Activated CD8-positive, alpha-beta memory T cell treated with anti-CD3 and anti-CD28 coated beads, Interleukin-2, amount 50 U/mL, for 24 hours (primary cell): ENCODE measurements at regions not wholly inside any gene's neighbourhood (a gene's known extent, or its start where the extent isn't known, plus 50 kb on each side); places are given as distances from the start of the nearest gene placed in this dataset.

Experiments
- DNase-seq: peaks from one replicate; pipeline ENCODE4 v3.0.0-alpha.2; 2020; ENCODE audit errors: extremely low read depth

GRCh38 chr12:20189767-20190166 lies 178.6 kb upstream of the PDE3A start:
- DNase-seq = no peak

DNA sequence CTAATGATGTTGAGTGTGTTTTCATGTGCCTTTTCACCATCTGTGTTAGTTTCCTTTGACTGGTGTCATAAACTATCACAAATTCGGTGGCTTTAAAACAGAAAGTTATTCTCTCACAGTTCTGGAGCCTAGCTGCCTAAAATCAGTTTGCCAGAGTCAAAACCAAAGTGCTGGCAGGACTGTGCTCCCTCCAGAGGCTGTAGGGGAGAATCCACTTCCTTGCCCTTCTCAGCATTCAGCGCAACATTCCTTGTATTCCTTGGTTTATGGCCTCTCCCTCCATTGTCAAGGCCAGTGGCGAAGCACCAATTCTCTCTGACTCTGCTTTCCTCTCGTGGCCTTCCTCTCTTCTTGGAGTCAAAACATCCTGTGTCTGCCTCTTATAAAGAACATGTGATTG lies 174.2 kb upstream of the PDE3A start:
- no peak for DNase-seq

DNA sequence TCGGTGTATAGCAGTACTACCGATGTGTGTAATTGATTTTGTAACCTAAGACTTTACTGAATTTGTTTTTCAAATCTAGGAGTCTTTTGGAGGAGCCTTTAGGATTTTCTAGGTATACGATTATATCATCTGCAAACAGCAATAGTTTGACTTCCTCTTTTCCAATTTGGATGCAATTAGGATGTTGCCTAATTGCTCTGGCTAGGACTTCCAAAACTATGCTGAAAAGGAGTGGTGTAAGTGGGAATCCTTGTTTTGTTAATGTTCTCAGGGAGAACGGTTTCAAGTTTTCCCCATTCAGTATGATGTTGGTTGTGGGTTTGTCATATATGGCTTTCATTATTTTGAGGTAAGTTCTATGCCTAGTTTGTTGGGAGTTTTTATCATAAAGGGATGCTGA lies 171.6 kb upstream of the PDE3A start:
- no peak for DNase-seq

- DNase-seq = no peak
Measured at GRCh38 chr12:20197411-20197810, 170.9 kb upstream of the PDE3A start.

- DNase-seq = no peak
Measured at GRCh38 chr12:20199780-20200179, 168.6 kb upstream of the PDE3A start.

- DNase-seq = no peak
Measured at GRCh38 chr12:20201733-20202132, 166.6 kb upstream of the PDE3A start.

GRCh38 chr12:20205854-20206253 lies 162.5 kb upstream of the PDE3A start:
- no peak for DNase-seq

DNA sequence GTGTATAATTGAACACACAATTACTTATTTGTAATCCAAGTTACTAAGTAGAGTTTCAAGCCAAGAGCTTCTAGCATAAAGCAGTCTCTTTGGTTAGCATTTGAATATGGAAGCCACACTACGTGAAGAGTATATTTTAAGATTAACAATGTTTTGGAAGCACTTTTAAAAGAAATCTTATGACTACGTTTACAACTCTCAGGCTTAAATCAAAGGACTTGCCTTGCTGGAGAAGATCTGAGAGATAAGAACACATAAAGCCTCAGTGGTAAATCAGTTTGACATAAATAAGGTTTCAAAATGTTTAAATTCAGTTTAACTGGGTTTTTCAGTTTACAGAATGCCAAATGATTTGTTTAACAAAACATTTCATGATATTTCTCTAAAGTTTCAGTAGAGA lies 161.9 kb upstream of the PDE3A start:
- DNase-seq = no peak

- DNase-seq = no peak
Measured at GRCh38 chr12:20210621-20211215, 157.6 kb upstream of the PDE3A start.

DNA sequence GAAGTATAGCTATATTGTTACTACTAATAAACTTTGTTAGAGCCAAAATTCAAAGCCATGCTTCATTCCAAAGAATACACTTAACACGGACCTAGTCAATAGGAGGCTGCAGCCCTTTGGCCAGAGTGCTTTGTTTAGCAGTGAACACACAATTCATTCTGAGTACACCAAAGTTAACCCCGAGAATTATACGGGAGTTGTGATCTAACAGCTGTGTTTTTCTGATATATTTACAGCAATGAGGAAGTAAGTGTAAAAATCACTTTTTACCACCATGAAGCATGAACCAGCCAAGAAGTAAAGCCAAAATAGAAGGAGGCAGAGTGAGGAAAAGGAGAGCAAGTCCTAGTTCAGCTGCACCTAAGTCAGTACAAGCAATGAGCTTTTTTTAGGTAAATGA lies 156.8 kb upstream of the PDE3A start:
- DNase-seq = no peak

GRCh38 chr12:20211981-20212421 lies 156.3 kb upstream of the PDE3A start:
- DNase-seq = no peak

DNA sequence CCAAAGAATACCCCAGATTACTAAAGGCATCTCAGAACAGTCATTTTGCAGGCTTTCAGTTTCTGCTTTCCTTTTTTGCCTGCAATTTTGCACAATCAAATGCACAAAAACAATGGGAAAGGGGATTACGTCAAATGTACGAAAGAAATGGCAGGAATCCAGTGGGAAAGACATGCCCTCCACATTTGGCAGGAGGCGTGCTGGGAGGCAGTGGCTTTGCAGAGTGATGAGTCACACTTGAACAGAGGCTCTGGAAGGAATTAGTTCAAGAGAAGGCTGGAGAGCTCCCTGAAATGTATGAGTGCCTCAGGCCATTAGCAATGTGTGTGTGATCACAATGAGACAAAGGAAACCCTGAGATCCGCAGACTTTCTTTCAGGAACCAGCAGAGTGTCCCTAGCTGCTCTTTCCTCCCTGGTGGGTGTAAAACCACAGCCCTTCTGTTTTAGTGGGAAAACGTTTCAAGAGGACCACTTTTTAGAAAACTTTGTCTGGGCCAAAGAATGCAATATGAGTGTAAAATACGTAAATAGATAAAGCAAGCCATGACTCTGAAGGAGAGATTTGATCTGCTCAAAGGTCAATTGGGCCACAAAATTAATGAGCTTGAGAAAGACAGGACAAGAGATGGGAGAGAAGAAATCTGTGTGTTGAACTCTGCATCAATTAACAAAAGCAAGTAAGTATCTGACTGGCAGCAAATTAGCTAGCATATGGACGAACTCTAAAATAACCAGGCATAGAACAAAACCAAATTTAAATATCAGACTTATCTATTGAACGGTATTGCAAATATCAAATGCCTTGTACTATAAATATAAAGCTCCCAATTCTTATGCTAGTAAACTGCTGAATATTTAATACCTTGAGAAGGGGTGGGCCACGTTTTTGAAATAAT lies 155.4 kb upstream of the PDE3A start:
- DNase-seq = no peak

DNA sequence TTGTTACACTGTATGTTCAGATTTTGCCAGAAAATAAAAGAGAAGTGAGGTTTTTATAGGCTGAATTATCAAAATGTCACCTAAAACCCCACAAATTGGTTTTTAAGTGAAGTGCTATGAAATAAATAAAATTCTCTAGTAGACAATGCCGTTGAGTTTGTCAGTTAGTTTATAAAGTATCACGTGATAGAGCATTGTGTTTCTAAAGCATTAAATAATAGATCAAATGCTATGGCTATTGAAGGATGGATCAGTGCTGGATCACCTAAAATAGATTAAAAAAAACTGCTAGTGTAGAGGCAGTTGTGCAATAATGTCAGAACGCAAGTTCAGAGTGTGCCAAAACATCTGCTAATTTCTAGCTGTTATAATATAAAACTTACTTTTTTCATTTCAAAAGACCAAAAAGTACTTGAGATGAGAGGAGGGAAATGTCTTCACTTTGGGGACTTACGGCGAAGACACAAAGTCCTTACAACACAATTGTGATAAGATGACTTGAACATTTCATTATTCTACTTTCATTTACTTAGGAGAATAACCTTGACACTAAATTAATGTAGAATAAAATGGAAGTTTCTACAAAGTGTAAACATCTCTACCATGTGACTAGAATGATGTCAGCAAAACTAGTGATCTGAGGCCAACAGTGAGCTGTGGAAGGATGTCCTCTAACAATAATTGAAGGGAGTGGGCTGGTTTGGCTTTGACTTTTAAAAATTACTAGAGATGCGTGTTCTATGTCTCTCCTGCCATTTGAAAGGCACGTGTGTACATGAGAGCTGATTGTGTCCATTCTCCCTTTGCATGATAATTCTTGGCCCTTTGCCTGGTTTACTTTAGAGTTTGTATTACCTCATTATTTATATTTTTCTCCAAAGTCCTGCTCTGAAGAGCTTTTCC lies 154.4 kb upstream of the PDE3A start:
- no peak for DNase-seq

- DNase-seq = no peak
Measured at GRCh38 chr12:20220339-20220738, 148.0 kb upstream of the PDE3A start.

DNA sequence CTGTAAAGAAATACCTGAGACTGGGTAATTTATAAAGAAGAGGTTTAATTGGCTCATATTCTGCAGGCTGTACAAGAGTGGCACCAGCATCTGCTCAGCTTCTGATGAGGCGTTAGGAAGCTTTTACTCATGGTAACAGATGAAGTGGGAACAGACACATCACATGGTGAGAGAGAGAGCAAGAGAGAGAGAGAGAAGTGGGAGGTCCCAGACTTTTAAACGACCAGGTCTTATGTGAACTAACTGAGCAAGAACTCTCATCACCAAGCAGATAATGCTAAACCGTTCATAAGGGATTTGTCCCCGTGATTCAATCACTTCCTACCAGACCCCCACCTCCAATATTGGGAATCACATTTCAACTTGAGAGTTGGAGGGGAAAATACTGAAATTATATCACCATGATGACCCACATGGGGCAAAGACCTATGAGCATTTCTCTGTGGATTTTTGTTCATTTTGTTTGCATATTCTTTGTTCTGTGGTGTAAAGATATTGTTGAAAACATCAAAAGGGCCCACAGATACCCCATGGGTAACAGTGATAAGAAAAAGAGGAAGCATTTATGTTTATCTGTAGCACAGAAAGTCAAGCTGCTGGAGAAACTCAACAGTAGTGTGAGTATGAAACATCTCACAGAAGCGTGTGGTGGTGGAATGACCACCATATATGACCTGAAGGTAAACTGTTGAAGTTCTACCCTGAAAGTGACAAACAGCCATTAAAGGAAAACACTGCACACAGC lies 135.2 kb upstream of the PDE3A start:
- no peak for DNase-seq

DNA sequence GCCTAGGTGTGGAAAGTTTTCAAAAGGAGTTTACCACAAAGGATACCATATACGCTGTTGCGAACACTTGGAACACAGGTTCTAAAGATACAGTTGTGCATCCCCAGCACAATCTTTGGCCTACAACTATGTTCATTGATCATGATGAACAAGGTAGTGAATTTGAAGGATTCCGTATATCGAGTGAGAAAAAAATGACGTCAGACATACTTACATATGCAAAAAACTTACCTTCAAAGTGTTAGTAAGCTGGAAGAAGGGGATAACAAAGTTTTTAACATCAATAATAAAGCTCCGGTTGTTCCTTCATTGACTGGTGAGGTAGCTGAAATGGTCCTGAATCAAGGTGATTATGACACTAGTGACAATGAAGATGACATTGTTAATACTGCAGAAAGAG lies 133.9 kb upstream of the PDE3A start:
- no peak for DNase-seq

- no peak for DNase-seq
Measured at GRCh38 chr12:20237091-20237490, 131.2 kb upstream of the PDE3A start.

- no peak for DNase-seq
Measured at GRCh38 chr12:20245491-20245890, 122.8 kb upstream of the PDE3A start.

DNA sequence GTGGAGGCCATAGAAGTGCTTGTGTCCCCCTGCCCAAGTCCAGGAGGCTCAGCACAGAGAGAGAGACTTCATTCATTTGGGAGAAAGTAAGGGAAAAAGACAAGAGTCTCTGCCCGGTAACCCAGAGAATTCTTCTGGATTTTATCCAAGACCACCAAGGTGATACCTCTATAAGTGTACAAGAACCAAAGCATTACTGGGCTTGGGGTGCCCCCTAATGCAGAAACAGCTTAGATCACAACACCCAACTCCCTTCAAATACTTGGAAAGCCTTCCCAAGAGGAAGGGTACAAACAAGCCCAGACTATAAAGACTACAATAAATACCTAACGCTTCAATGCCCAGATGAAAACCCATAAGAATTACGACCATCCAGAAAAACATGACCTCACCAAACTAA lies 119.7 kb upstream of the PDE3A start:
- no peak for DNase-seq

DNA sequence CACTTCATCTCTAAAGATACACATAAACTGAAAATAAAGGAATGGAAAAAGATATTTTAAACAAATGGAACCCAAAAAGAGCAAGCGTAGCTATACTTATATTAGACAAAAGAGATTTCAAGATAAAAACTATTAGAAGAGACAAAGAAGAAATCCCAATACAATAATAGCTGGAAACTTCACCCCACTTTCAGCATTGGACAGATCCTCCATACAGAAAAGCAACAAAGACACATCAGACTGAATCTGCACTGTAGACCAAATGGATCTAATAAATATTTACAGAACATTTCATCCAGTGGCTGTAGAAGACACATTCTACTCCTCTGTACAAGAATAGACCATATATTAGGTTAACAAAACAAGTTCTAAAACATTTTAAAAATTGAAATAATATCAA lies 117.6 kb upstream of the PDE3A start:
- no peak for DNase-seq

DNA sequence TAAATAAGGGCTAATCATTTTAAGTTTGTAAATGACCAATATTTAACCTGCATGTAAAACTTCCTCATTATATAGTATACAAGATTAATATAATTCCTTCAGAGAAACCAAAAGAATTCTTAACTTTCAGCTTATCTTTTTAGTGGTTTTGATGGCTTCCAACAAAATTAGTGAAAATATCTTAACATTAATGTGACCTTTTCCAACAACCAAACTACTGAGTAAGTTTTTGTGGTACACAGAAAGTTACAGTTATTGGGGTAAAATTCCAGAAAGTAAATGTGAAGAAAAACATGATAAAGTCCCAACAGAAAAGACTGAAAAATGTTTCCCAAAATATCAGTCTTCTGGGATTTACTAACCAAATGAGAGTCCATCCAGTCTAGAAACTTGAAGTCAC lies 111.0 kb upstream of the PDE3A start:
- DNase-seq = no peak

DNA sequence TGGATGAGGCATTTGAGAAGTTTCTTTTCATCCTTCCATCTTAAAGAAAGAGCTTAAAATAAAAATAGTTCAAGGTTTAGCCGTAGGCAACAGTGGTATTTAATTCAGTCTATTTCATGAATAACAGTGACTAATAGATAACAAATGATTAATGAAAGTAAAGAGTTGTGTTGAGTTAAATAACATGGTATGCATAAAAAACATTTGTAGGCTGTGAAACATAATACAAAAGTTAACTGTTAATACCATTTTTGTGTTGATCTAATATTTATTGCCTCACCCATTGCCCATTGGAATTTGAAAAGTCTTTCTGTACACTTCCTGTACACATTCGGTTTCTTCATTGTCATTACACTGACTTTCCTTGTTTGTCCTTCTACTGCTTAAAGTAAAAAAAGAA lies 108.6 kb upstream of the PDE3A start:
- DNase-seq = no peak
